ENCODE measurements at regions not wholly inside any gene's neighbourhood (a gene's known extent, or its start where the extent isn't known, plus 50 kb on each side); places are given as distances from the start of the nearest gene placed in this dataset.

DNA sequence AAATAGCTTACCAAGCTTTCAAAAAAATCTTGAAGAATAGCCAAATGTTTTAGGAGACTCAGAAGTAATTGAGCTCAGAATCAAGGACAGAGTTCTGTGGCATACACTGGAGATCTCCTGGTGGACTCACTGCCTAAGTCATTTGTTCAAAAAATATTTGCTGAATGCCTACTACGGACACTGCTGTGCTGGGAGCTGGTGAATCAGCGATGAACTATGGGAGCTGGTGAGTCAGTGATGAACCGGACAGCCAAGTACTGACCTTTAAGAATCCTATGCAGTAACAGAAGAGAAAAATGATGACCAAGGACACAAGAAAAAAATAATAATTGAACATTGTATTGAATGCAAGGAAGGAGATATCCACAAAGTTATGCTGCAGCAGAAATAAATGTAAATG lies 717.9 kb upstream of the CXADR start:
- DNase-seq = no peak

DNA sequence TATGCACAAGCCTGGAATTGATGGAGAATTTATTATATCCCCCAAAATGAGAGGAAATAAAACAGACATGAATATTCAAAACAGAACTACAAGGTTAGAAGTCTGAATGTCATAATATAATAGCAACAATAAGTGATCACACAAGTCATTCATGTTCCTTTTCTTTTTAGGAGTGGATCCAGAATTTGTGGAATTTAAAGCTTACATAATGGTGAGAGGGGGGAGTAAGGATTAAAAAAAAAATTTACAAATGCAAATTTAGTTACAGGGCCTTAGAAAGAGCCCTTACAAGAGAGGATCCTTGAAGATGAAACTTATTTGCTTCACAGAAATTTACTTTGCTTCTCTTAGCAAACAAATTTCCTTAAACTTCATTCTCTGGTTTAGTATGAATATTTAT lies 716.1 kb upstream of the CXADR start:
- DNase-seq = no peak

DNA sequence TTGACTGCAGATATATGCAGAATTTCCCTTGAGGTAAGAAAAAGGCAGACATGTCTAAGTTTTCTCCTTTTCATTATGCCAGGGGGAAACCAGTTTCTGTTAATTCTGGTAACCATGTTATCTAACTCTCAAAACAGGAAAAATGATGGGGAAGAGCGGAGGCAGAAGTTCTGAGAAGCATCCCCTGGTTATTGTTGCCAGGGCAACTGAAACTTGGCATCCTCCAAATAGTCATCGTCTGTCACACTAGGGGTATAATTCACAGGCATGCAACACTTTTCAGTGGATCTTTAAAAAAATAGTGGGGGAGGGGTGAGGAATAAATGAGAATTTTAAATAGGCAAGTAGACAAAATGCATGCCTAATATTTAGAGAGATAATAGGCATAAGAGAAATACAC lies 715.3 kb upstream of the CXADR start:
- no peak for DNase-seq

DNA sequence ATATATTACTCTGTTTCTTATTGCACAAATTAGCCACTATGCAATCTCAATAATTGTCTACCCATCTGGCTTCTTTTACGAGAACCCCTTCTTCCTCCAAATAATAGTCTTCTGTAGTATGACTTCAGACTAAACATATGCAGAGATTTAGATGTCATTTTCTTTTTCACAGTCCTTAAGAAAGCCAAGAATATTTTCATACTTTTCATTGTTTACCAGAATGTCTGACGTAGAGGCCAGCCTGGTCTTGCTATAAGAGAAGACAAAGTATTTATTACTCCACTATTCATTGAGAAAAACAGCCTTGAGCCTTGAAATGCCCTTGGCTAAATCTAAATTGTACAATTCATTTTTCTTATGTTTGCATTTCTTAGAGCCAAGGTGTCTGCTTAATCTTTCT lies 714.9 kb upstream of the CXADR start:
- no peak for DNase-seq

DNA sequence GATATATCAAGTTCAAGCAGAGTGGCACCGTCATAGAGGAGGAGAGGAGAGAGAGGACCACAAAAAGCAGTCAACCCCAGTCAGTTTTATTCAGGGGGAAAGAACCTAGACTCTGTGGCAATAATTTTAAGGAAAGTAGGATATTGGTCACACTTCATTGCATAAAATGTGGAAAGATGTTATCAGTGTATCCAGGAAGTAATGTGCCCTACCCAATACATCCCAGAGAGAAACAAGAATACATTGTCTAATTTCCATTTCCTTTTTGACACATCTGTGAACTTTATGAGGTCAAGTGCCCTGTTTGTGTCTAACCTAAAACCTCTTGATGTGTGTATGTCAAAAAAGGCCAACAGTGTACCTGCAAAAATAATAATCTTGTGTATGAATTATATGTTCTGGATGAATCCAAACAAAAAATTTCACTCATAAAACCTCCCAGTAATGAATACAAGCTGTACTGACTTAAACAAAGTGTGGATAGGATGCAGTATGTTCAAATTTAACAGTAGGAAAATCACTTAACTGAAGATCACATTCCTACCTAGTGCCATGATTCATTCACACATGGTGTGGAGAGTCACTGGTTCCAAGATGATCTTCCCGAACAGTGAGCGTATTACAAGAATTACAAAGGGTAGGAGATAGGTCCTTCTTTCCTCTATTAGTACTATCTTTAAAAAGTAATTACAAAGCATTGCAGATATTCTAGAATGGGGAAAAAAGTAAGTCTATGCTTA lies 712.1 kb upstream of the CXADR start:
- DNase-seq = no peak

DNA sequence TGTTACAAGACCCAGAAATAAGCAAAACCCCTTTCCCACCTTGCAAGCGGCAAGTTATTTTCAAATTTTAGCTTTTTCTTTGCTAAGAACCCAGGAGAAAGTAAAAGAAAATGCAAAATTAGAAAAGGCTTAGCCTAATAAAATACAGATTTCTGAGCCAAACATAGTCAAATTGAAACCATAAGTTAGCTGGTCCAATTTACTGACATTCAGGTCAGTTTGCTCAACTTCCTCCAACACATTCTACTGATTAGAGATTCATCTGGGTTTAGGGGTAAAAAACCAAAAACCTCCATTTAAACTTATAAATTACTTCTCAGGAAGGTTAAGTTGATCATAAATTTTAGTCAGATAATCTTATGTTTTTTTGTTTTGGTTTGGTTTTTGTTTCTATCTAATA lies 701.8 kb upstream of the CXADR start:
- DNase-seq = no peak

DNA sequence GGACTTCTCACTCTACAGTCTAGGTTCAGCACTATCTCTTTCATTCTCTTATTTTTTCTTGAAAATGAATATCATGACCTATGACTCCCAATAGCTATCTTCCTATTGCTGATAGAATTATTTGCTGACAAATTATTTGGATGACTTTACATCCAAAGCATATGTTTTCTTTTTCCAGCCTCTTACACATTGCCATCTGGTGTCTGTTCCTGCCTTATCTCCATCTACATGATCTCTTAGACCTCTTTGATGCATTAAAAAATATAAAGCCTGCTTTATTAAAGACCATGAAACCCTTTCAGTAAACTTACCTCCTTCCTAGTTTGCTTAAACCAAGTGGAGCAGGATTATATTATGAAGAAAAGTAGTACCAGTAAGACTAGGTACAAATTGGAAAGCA lies 700.9 kb upstream of the CXADR start:
- DNase-seq = no peak

DNA sequence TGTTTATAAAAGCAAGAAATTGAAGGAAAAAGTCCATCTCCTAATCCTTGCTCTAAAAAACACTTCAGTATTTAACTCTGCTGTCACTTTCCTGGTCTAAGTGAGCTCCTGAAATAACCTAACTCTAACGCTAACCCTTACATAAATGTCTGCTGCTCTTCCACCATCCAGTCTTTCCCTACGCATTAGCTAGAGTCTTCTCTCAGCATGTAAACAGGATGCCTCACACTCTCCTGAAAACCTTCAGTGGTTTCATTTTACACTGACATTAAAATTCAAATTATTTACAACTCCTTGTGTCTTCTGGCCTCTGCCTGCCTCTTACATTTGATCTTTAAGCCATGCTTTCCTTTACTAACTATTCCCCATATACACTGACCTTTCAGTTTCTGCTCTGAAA lies 697.6 kb upstream of the CXADR start:
- DNase-seq = no peak

DNA sequence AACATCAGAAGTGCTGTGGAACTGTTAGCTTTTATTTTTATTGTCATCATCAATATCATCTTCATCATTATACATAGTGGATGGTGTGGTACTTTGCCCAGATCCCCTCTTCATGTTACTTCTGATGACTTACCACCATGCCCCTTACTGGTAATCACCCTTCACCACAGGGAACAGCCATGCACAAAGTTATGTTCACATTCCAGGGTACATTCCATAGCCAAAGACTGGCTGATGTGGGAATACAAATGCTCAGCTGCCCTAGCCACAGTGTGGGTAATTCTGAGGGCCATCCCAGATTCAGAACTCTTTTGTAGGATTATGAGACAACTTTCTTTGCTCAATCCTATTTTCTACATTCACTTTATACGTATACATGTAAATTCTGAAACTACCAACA lies 691.3 kb upstream of the CXADR start:
- no peak for DNase-seq

DNA sequence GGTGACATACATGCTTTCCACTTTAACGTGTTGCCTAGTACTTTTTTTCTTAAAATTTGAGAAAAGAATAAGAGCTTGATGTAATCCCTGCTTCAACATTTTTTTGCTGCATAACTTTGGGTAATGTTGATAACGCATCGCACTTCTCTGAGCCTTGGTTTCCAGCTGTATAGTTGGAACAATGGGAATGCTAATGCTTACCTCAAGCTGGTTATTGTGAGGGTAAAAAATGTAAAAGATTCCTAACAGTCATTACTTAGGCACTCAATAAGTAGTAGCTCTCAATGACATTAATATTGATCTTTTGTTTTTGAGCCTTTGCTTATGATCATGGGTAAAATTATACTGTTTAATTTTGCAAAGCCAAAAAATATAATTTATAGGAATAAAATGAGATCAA lies 683.3 kb upstream of the CXADR start:
- no peak for DNase-seq

DNA sequence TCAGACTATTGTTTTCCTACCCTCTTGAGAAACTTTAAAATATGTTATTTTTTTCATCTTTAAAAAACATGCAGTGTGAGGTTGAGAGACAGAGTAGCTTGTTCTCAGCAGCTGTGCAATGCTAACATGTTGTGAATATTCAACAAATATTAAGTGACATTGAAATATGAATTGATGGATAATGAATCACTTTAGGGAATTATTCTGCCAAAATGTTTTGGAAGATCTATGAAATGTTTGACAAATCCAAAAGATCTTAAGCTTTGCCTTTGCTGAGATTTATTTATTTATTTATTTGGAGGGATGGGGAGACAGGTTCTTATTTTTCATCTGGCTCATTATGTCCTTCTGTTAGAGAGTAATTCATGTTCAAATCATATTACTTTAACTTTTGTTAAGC lies 680.1 kb upstream of the CXADR start:
- no peak for DNase-seq

DNA sequence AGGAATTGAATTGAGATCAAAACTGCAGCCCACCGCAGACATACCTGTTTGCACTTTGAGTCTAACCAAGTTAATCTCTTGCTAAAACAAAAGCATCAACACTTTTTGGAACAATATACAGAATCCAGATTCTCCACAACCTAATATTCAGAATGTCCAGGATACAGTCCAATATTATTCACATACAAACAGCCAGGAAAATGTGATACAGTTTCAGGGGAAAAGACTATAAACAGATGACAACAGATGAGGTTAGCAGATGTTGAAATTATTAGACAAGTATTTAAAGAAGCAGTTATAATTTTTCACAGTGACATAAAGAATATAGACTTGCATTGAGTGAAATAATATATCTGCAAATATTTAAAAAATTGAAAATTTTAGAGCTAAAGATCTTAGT lies 678.1 kb upstream of the CXADR start:
- DNase-seq = no peak

DNA sequence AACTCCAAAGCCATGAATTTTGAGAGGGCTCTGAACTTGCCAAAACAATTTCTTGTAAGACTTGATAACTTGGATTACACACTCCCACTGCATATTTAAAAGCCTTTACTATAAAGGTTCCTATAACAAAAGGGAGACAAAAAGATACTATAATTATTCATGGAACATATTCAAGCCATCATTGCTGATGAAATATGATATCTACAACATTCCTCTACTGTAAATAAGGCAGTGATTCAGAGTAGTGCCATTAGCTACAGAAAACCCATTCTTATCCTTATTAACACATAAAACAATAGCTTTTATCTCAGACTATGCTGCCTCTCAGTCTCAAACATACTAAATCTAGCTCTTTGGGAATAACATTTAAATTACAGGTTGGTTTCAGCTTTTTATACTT lies 675.5 kb upstream of the CXADR start:
- no peak for DNase-seq

DNA sequence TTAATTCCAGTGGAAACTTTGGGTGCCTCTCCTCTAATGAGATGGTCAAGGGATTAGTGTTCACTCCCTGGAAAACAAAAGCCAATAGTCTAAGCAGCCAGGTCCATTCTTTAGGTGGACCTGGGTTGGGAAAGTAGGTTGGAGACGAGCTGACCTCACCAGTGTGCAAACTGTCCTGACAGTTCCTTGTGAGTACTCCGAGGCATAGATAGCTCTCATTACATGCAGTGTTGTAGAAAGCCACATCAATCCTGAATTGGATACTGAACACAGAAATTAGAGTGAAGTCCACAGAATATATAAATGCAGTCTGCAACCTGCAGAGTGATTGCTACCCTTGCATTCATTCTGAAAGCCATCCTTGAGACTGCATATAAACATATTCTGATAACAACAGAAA lies 675.1 kb upstream of the CXADR start:
- DNase-seq = no peak

DNA sequence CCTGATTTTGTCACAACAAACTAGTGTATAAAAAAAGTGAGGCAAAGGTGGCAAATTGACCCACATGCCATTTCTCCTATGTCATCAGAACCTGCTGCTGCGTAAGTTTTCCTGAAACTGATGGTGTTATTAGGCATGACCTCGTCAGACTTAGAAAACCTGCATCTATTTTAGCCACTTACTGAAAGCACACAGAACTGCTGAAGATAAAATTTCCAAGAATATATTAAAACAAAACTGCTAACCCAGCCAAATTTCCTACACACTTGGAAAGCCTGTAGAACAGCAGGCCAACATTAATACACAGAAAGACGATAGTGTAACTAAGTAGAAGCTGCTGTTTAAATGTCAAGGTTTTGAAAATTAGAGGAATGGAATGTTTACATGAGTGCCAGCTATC lies 674.5 kb upstream of the CXADR start:
- no peak for DNase-seq

DNA sequence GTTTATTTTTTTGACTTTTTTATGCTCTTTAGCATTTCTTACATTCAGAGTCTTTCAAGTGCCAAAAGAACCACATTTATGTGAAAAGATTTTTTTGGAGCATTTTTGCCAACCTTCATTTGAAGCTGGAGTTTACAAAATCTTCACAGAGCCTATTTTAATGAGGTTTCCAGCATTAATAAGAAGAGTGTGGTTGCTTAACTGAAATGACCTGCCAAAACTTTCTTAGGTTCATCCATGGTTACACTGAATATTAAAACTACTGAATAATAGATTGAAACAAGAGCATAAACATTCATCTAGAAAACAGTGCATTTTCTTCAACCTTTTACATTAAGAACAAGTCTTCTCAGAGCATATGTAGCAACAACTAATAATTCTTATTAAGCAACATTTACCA lies 672.3 kb upstream of the CXADR start:
- DNase-seq = no peak

DNA sequence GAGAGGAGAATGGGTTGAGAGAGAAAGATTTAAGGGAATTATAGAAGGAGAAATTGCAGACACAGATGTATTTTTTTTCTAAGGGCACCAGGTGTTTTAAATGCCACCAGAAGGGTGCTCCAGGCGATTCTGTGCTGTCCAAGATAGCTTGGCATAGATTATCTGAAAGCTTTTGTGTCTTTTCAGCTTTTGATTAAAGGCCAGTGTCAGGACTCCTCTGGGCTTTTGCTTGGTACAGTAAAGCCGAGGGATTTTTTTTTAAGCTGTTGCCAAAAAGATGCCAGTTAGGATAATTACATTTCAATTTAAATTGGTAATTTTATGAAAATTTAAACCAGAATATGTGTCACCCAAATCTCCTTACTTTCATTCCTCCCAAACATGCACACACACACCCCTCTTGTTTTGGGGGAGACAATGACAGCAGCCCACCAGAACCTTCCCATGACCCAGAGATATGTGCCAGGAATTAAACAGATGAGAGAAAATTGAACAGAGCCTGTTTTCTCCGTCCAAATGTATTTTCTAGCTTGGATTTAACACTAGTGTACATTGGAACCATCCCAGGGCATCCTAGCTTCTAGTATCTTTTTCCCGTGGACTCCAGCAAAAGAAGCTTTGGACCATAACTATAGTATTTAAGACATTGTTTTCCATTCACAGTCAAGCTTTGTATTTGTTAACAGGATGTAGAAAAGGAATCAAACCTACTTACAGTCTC lies 670.7 kb upstream of the CXADR start:
- no peak for DNase-seq

DNA sequence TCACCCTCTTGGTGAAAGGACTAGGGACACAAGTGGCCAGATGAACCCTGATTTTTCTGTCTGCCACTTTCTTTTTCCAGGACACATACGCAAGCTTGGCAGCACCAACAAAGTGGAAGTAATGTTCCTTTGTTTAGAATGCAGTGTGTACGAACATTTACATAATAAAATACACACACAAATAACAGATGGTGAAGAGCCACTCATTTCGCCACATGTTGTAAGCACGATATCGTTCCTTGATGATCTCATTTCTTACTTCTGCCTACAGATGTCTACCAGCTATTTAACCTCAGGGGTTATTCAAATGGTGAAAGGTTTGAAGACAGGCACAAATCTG lies 670.2 kb upstream of the CXADR start:
- no peak for DNase-seq

DNA sequence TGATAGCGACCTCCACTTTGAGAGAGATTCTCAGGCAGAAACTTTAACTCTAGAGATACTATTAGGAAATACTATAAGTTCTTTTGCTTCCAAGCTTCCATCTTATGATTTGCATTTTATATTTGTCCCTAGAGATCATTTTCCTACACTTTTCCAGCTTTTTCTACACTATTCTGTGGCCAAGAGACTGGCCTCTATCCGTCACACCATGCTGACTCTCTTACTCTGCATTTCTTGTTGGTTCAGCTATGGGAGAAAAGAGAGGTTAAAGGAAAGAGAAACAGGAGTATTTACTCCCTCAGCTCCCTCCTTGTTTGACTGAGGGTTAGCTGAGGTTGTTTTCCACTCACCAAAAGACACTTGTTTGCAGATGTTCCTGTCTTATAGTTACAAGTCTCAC lies 665.6 kb upstream of the CXADR start:
- DNase-seq = no peak

DNA sequence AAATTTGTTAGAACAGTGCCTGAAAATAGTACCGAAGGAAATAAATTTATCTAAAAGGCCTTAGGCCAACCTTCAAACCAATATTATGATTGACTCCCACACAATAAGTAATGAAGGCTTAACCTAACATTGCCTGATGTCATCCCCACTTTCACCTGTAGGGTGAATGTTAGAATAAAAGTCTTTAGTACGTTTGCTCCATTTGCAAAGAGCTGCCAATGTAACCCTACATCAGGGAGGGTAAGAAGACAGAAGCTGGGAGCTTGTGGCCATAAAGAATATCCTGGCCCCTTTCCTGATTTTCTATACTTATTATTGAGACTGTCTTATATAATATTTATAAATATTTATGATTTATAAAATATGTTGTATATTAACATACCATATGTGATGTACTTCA lies 661.8 kb upstream of the CXADR start:
- no peak for DNase-seq

DNA sequence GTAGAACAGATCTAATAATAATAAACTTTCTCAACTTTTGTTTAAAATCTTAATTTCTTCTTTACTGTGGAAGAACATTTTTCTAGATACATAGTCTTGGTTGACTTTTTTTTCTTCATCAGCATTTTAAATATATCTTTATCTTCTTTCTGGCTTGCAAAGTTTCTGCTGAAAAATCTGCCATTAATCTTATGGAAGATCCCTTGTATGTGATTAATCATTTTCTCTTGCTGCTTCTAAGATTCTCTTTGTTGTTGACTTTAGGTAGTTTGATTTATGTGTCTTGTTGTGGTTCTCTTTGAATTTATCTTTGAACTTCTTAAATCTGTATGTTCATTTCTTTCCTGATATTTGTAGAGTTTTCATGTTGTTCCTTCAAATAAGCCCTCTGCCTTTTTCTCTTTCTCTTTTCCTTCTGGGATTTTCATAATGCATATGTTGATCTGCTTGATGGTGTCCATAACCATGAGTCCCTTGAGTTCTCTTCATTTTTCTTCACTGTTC lies 657.6 kb upstream of the CXADR start:
- no peak for DNase-seq

DNA sequence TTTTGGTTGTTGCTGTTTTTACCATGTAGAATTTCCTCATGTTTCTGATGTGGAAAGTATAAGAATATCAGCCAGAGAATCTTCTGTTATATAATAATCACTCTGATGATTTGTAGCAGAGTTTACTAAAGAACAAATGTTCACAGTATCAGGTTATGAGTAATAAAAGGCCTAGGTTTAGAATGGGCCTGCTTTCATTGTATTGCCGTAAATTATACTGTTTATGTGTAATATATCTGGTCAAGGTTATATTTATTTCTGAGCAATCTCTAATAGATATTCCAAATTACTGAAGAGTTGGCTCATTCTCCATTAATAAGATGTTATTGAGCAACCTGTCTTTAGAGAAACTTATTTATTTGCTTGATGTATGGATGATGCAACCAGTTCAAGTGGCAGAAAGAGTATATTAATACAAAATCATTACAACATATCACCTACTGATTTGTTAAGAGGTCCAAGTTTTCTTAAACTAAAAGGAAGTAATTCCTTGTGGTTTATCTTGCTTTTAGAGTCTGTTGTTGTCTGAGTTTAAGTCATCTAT lies 649.4 kb upstream of the CXADR start:
- no peak for DNase-seq

DNA sequence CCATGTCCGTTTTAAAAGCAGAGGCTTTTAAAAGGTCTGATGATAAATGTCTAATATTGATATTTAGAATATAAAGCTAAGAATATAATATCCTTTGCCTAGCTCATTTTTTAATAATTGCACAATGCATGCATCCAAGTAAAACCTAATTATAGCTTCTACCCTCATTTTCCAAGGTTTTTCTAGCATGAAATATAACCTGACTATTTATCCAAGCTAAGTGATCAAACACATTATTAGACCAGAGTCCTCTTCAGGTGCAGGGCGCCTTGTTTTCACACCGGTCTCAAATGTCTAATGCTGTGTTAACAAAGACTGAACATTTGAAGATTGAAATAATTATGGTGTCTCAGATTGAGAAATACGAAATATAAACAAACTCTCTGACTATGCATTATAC lies 648.9 kb upstream of the CXADR start:
- no peak for DNase-seq

DNA sequence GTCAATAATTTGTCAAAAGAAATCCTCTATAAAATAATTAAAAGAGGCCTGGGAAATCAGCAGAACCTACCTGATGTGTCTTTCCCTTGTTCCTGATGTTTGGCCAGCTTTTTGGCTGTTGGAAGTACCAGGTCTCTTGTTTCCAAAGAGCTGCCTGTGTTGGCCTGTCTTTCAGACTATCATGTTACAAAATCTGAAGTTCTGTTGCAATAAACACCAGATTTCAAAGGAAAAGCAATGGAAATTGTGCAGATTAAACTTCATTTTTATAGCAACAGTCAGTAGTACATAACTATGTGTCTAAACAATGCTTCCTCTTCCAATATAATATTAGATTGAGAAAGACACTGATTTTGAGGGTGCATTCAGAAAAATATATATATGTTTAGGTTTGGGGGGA lies 647.2 kb upstream of the CXADR start:
- DNase-seq = no peak

DNA sequence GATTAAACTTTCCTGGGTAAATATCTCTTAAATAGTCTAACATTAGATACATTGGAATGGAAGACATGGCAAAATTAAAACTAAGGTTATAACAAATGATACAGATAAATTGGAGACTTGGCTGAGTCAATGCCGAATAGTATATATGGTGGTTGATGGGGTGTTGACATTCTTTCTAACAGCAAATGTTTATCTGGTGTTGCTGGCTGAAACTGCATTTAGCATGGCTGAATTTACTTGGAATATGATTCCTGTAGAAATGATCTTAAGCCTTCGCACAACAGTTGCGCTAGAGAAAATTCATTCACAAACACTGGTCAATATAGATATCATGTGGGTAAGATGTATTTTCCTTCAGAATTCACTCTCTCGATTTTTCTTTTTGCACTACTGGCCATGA lies 646.0 kb upstream of the CXADR start:
- DNase-seq = no peak
